GM21723 (cell line): ENCODE measurements at regions not wholly inside any gene's neighbourhood (a gene's known extent, or its start where the extent isn't known, plus 50 kb on each side); places are given as distances from the start of the nearest gene placed in this dataset.

Experiments used
- ATAC-seq: cut with Tn5 transposase; IDR thresholded peaks from one replicate; pipeline ENCODE4 v1.9.1; 2021; ENCODE audit warnings: mild to moderate bottlenecking, moderate library complexity; ENCODE audit not compliant: unreplicated experiment

GRCh38 chr11:19307498-19307897 lies 66.8 kb upstream of the E2F8 start:
- no peak for ATAC-seq

GRCh38 chr11:19306179-19306944 lies 65.6 kb upstream of the E2F8 start:
- no peak for ATAC-seq

- ATAC-seq, result no peak
These were observed 60.6 kb upstream of the E2F8 start for GRCh38 chr11:19301361-19301760.

- ATAC-seq, result no peak
These were observed 53.7 kb upstream of the E2F8 start for GRCh38 chr11:19294444-19294843.

DNA sequence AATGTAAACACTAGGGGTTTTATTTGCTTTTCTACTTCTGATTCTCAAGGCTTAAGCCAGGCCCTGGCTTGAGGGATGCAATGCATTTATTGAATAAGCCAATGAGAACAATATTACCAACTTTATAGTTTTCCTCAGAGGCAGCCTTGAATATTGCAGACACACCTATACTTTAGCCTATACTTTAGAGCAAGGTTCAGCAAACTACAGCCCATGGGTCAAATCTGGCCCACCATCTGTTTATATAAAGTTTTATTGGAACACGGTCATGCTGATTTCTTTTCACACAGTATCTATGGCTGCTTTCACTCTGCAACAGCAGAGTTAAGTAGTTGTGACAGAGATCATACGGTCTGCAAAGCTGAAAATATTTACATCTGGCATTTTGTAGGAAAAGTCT lies 50.3 kb upstream of the E2F8 start:
- ATAC-seq, result no peak
